GM18511 (cell line): ENCODE measurements at regions not wholly inside any gene's neighbourhood (a gene's known extent, or its start where the extent isn't known, plus 50 kb on each side); places are given as distances from the start of the nearest gene placed in this dataset.

Source experiments
- ATAC-seq: cut with Tn5 transposase; IDR thresholded peaks from one replicate; pipeline ENCODE4 v1.9.1; 2021; ENCODE audit warnings: mild to moderate bottlenecking, moderate library complexity; ENCODE audit not compliant: unreplicated experiment

DNA sequence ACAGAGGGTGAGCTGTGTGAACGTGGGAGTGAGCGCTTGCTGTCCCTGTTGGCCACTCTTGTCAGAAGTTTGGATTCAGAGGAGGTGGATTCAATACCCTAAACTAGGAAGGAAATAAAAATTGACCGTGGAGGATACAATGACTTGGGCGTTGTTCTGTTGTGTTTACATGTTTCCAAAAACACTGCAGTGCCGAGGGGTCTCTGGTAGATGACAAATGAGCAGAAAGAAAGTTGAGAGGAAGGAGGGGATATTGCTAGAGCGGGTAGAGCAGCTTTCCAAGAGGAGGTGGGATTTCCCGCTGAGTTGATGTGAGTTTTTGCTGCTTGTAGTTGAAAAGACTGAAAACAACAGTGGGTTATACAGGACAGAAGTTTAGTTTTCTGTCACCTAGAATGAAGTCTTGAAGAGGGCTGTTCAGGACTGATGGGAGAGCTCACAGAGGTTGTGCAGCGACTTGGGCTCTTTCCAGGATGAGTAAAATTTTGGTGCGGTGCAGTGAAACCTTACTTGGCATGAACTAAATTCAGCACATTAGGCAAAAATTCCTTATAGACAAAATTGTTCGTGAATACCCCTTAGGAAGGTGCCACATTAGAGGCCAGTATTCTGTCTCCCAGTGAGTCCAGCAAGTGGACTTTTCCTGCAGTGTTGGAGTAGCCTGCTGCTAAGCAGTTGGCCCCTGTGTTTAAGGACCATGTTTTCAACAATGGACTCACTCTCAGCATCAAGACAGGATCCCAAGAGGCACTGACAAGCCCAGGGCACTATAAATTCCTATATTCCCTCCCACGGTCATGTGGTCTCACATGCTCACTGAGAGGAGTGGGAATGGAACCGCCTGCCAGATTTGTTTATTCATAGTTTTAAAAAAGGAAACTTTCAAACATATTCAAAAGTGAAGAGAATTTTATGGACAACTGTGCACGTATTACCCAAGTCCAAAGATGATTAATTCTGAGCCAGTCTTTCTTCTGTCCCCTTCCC lies 435.0 kb upstream of the C2CD4B start:
- ATAC-seq: no peak

DNA sequence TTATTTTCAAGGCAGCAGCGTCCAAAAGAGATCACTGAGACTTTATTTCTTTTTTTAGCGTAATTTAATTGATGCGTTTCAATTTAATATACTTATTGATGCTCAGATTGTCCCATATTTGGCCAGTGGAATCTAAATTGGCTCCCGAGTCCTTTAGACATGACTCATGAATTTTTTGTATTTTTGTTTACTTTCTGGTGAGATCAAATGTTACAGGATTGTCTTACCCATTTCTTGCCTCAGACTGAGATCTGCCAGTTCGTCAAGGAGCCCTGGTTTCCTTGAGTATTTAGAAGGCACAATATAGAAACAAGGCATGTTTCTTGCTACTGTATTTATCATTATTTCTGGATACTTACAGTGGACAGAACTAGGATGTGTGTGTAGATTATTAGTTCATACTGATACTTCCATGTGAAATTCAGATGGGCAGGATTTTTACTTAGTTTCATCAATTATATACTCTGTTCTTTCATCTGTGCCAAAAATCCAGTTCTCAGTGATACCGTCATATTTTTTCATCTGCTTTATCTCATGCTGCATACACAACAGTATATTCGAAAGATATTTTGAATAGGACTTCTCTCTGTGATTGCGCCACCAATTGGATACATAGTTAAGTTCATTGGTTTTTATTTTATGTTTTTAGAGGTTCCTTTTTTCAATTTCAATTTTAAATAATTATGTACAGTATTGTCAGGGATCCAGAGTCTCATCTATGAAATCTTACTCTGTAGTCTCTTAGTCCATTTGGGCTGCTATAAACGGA lies 436.9 kb upstream of the C2CD4B start:
- ATAC-seq: no peak

DNA sequence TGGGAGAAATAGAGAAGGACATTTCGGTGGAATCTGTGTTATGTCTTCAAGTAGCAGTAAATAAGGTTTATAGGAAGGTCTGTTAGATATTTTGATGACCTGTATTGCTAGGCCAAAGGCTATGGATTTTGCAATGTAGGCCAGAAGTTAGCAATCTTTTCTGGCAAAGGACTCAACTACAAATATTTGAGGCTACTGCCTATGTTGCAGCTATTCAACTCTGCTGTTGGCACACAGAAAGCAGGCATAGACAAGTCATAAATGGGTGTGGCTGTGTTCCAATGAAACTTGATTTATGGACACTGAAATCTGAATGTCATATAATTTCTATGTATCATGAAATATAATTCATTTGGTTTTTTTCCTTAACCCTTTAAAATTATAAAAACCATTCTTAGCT lies 438.7 kb upstream of the C2CD4B start:
- no peak for ATAC-seq

DNA sequence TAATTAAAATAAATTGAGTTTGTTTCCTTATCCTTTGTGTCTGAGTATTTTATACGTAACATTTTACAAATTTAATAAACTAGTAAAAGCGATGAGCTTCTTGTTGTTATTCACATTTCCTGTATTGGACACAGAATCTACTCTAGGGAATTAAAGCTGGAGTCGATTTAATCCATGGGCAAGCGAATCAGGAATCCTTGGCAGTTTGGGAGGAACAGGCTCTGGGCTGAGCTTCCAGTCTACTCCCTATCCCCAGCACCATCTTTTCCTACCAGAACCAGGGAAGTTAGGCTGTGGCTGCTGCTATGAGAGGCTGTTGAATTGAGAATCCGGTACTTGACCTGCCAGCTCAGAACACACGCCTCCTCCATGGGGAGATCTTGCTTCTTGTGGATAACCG lies 437.3 kb upstream of the TPM1 start:
- ATAC-seq: no peak

DNA sequence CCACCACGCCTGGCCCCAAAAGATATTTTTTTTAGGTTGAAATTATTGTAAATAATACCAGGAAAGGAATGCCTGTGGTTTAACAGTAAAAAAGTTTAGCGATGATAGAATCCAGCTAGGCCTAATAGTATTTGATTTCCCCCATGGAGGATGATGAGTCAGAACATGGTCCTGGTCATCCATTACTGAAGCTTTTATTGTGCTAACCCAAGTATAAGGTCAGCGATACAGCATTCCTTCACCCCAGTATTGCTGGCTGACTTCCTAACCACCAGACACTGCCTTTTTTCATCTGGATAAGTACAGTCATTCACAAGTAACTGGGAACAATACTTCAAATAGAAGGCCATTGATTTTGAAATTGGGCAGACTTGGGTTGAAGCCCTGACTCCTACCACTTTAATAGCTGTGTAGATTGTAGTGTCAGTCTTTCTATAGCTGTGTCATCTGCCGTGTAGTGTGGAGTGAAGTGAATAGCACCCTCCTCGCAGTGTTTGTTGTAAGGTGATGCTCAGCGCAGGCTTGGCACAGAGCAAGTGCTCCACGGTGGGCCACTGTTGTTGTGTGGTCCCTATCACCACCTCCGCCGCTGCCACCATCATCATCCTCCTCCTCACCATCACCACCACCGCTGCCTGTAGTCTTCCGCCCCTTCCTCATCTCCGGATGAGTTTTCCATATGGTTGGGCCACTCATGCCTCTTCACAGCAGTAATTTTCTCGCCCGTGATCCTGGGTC lies 436.0 kb upstream of the TPM1 start:
- no peak for ATAC-seq

DNA sequence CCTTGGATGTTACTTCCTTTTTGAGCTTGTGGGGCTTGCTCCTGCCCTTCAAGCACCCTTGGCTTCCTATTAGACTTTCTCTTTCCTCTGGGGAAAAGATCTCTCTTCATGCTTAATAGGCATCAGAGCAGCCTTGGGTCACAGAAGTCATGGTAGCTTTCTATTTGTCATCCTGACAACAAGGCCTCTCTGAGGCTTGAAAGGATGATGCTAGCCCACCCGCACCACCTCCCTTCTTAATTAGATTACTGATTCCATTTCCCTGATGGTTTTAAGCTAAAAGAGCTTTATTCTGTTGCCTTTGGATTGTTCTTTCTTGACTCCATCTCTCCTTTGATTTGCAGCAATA lies 435.5 kb upstream of the TPM1 start:
- ATAC-seq: no peak

- no peak for ATAC-seq
These were observed 434.9 kb upstream of the TPM1 start for GRCh38 chr15:62607643-62608042.

- ATAC-seq: no peak
These were observed 434.2 kb upstream of the TPM1 start for GRCh38 chr15:62608369-62608768.

DNA sequence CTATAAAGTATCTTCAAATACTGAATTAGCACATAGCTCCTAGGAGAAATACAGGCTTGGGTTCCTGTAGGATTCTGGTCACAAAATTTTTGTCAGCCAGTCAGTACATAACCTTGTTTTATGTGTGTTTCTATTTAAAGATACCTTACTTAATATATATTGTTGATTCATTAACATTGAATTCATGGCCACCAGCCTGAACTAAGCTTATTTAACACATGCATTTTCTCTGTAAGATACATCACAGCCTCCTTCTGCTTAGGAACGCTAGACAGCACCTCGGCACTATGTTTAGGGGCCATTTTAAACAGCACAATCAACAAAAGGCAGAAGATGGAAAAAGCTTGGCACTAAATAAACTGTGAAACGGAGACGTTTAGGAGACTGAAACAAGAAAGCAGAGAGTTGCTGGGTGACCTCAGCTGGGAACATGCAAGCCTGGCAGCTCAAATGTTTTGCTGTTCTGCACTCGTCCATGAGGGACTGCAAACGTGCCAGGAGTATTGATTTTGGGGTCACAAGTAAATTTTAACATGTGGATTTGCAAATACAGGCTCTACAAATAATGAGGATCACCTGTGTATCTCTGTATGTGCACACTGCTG lies 432.2 kb upstream of the TPM1 start:
- ATAC-seq: no peak

DNA sequence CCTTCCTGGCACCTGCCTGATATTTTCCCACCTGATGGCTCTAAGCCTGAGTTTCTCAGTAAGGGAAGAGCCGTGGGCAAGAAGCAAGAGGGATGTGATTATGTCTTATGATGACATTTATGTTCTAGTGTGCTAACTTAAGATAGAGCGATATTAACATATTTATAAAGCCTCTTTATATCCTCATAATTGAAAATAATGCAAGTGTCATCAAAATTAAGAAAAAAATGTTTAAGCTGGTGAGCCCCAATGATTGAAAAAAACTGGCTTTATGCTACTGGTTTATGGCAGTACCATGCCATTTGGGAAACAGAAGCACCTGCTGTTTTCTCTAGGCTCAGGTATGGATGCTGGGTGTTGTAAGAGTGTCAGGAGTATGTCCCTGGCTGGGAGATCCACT lies 431.5 kb upstream of the TPM1 start:
- ATAC-seq: no peak

GRCh38 chr15:62612183-62612733 lies 430.3 kb upstream of the TPM1 start:
- ATAC-seq: no peak

- ATAC-seq: no peak
These were observed 429.8 kb upstream of the TPM1 start for GRCh38 chr15:62612771-62613170.

GRCh38 chr15:62616746-62617145 lies 425.8 kb upstream of the TPM1 start:
- no peak for ATAC-seq

GRCh38 chr15:62617741-62618140 lies 424.8 kb upstream of the TPM1 start:
- no peak for ATAC-seq

DNA sequence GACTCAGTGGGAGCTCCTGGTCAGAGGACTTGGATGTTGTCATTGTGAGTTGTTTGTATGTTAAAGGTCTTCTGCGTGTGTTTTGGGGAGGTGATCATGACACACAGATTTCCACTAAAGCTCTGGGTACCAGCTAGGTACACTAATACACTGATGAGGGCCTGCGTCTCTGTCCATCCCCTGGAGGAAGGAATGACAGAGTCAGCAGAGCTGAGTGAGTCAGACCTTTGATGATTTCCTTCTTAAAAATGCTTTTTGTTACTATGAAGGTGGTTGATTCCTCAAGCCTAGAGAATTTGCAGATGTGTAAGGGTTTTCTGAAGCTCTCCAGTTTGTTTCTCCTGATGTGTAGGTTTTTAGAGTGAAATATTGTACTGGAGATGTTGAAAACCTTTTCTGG lies 424.1 kb upstream of the TPM1 start:
- ATAC-seq: no peak

- no peak for ATAC-seq
These were observed 423.6 kb upstream of the TPM1 start for GRCh38 chr15:62618846-62619504.

DNA sequence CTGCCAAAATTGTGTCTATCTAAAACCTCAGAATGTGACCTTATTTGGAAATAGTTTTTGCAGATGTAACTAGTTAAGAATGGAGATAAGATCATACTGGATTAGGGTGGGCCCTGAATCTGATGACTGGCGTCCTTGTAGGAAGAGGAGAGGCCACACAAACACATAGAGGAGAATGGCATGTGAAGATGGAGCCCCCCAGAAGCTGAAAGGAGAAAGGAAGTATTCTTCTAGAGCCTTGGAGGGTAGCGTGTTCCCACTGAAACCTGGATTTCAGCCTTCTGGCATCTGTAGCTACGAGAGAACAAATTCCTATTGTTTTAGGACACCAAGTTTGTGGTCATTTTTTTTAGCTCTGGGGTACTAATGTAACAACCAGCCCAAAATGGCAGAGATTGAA lies 423.0 kb upstream of the TPM1 start:
- no peak for ATAC-seq

- ATAC-seq: no peak
These were observed 419.8 kb upstream of the TPM1 start for GRCh38 chr15:62622775-62623174.

DNA sequence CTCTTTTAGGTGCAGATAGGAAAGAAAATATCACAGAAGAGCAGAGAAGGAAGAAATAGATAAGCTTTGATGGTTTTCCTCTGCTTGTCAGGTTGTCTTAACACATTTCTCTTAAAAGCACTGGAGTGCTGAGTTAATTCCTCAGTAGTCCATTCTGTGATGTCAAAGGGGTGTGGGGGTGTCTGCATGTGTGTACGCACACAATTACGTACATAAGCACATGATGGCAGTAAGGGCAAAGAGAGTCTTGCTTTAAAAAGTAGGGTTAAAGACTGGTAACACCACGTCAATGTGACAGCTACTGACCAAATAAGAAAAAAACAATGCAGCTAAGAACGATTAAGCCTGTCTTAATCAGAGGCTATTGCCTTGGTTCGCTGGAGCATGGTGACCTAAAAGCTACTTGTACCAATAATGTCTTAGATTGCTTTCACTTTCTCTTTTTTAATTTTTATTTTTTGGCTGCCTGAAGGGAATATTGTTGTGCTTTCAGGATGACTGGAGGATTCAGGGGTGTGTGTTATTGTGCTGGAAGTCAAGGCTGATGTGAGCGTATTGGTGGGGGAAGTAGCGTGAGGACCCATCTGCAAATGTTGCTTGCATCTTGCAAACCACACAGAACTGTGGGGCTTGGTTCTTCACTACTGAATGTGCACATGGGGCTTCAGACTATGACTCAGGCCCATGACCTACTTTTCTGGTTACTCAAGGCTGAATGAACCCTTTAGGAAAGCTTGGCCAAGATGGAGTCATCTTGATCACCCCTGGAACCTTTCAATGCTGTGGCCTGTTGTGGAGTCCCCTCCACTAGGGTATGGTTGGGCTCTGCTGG lies 417.8 kb upstream of the TPM1 start:
- peak; percentile 89 for ATAC-seq
